Fibroblast of the aortic adventitia (primary cell): ENCODE measurements at regions not wholly inside any gene's neighbourhood (a gene's known extent, or its start where the extent isn't known, plus 50 kb on each side); places are given as distances from the start of the nearest gene placed in this dataset.

Experiments
- DNase-seq: peaks from one replicate; pipeline ENCODE4 v3.0.0-alpha.2; 2010; ENCODE audit warnings: low read depth
- H3K4me3 ChIP-seq: 2 replicates; pipeline ENCODE4 v1.5.1; 2011; ENCODE audit warnings: low read depth, mild to moderate bottlenecking, control low read depth, low read length, moderate library complexity
- TF ChIP-seq, protein P1 (sequence below): IDR thresholded peaks from 2 replicates; pipeline ENCODE4 v1.5.1; 2011; ENCODE audit warnings: mild to moderate bottlenecking, low read length, control low read depth, inconsistent platforms; ENCODE audit not compliant: insufficient read depth

DNA sequence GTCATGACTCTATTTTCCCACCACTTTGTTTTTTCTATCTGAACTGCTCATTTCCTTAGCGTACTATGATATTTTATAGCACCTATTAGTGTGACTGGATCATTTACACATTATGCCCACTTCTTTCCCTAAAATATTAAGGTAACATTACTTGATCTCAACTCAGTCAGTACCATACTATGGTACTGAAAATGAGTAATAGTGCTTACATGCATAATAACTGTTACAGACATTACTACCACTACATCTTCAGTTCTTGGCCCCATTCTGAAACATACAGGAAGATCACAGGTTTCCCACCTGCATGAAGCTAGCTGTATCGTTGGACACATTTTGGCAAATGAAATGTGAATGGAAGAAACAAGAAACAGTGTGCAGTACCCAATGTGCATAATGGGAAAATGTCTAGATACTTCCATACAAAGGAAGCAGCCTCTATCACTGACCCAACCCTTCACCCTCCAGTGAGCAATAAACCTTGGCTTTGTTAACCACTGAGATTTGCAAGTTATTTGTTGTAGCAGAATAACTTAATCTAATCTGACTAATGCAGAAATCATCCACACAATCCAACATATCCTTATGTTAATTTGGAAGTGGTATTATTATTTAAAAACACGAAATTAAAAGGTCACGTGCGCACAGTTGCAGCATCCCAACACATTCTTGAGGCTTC is 108.6 kb upstream of the DOK5 start:
- no peak overlapping the region for H3K4me3 ChIP-seq
- TF ChIP-seq, protein P1, sequence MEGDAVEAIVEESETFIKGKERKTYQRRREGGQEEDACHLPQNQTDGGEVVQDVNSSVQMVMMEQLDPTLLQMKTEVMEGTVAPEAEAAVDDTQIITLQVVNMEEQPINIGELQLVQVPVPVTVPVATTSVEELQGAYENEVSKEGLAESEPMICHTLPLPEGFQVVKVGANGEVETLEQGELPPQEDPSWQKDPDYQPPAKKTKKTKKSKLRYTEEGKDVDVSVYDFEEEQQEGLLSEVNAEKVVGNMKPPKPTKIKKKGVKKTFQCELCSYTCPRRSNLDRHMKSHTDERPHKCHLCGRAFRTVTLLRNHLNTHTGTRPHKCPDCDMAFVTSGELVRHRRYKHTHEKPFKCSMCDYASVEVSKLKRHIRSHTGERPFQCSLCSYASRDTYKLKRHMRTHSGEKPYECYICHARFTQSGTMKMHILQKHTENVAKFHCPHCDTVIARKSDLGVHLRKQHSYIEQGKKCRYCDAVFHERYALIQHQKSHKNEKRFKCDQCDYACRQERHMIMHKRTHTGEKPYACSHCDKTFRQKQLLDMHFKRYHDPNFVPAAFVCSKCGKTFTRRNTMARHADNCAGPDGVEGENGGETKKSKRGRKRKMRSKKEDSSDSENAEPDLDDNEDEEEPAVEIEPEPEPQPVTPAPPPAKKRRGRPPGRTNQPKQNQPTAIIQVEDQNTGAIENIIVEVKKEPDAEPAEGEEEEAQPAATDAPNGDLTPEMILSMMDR: no peak
- no peak for DNase-seq

DNA sequence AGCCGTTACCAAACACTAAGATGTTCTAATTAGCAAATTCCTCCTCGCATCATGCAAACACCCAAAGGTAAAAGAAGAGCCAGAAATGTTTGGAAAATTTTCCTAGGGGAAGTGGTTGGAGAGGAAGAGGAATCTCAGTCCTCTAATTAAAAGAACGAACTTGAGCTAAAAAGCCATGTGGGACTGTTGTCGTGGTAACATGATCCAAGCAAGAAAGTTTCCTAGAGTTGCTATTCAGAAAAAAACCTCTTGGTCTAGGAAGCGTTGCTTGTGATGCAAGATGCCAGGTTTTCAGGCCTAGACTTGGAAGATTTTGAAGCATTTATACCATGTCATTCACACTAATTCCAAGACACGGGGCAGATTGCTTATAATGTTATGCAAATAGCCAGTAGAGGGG is 106.8 kb upstream of the DOK5 start:
- peak; percentile 24 for DNase-seq
- no peak overlapping the region for H3K4me3 ChIP-seq
- TF ChIP-seq, protein P1: no peak

DNA sequence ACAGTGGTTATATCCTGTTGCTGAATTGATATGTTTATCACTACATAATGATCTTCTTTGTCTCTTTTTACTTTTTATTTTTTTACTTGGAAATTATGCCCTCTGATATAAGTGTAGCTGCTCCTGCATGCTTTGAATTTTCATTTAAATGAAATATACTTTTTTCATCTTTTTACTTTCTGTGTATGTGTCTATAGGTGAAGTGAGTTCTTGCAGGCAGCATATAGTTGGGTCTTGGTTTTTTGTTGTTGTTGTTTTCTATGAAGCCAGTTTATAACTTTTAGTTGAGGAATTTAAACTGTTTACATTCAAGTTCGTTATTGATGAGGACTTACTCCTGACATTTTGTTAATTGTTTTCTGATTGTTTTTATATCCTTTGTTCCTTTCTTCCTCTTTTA is 103.1 kb upstream of the DOK5 start:
- H3K4me3 ChIP-seq: no peak overlapping the region
- TF ChIP-seq, protein P1: no peak
- DNase-seq: no peak

DNA sequence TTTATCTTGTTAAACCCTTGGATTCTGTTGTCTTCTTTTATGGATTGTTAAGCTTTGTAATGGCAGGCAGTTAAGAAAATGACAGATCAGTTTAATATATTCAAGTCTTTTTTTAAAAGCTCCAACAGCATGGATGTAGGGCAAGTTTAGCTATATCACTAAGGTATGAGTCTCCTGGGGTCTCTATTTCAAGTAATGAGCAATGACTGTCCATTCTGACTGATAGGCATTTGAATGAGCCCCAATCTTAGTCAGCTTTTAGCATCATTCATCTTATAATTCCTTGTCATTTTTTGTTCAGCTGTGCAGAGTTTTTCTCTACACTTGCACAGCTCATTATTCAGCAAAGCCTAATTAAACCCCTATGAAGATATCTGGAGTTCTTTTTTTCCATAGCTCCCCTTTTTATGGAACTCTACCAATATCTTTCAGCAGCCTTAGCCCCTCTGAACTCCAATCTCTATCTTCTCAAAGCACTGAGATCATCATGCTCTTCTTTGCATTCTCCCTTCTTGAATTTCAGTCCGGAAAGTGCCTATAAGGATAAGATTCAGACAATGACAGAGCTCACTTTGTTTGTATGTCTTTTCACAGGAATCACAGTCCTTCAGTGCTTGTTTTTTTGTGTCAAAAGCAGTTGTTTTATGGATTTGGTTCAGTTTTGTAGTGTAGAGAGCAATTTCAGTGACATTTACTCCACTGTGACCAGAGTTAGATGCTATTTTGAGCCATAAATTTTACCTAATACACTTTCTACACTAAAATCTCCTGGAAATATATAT is 97.2 kb upstream of the DOK5 start:
- H3K4me3 ChIP-seq: no peak overlapping the region
- DNase-seq: no peak
- TF ChIP-seq, protein P1: no peak

DNA sequence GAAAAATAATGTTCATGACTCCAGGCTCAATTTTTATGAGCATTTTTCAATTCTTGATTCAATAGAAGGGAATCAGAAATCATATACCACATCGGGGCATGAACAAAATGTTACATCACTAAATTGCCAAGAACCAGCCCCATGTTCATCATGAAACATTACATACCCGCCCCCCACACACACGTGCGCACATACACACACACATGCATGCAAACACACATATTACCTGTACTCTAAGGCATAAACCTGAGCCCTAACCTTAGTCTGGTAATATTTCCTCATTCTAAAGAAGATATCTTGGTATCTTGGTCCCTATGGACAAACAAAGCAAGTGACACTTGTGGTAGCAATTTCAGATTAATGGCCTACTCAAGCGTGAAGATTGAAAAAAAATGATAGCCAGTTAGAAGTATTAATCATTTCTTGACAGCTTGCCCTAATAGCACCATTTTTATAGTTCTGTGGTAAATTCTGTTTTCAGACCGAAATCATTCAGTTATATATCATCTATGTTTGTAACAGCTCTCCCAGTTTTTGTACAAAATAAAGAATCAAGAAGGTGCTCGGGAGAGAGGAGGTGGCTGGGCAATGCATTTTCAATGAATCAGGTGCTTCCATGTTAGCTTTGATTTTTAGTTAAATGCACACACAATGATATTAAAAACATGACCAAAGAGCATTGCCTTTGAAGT is 95.4 kb upstream of the DOK5 start:
- TF ChIP-seq, protein P1: no peak
- no peak overlapping the region for H3K4me3 ChIP-seq
- DNase-seq: no peak

DNA sequence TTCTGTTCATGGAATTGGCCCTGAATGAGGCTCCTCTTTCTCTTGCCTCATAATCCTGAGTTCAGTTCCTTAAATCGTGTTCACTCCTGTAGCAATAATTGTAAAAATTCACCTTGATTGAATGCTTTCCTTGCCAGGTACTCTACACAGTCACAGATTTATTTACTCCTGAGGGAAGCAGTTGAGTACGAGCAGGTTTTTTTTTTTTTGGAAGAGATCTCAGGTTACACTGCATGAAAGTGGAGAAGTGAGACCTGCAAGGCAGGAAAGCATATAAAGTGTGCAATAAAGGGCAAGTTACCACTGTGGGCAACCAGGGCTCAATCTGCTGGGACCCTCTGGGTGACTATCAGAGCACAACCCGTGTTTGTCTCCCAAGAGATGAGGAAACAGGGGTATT is 93.0 kb upstream of the DOK5 start:
- no peak for DNase-seq
- no peak overlapping the region for H3K4me3 ChIP-seq
- TF ChIP-seq, protein P1: no peak
